HepG2 (cell line): ENCODE measurements at regions not wholly inside any gene's neighbourhood (a gene's known extent, or its start where the extent isn't known, plus 50 kb on each side); places are given as distances from the start of the nearest gene placed in this dataset.

Experiments
- ATAC-seq: fragments of 200-7000 bp; cut with Tn5 transposase; 3 replicates; pipeline ENCODE4 v1.9.1; 2020; ENCODE audit warnings: mild to moderate bottlenecking, moderate library complexity
- BruUV-seq: library from RNA; stranded (reverse); fragments of 400-500 nt; replicated peaks from 2 replicates; lab custom pipeline; 2021; lab: Mats Ljungman, UMichigan
- CTCF ChIA-PET: fragments of 300-600 bp; formaldehyde crosslinking; extraction: SDS; loops from one replicate; lab custom pipeline; 2021; ENCODE audit warnings: low total read pairs, inconsistent platforms, low intra/inter-chr PET ratio; lab: Yijun Ruan, JAX
- POLR2A ChIA-PET: fragments of 350-600 bp; sonication (Branson Sonifier 250); formaldehyde crosslinking; loops from one replicate; lab custom pipeline; 2020; ENCODE audit warnings: antibody characterized with exemption, inconsistent platforms; lab: Yijun Ruan, JAX
- DNase-seq: peaks from one replicate; pipeline ENCODE4 v3.0.0-alpha.2; 2015; ENCODE audit warnings: low spot score
- FAIRE-seq: peaks from 3 replicates; lab custom pipeline; 2011; peaks lifted over from hg19 to GRCh38; lab: Jason Lieb, UNC
- H2AFZ ChIP-seq: one replicate; pipeline ENCODE4 v1.6.1; 2011; ENCODE audit warnings: low read length, inconsistent platforms
- H3K27ac ChIP-seq: fragments of 300-600 bp; 3 replicates; pipeline ENCODE4 v1.8.0; 2011; ENCODE audit warnings: mixed run types, mild to moderate bottlenecking, mixed read lengths, low read length, inconsistent platforms; ENCODE audit not compliant: insufficient read depth; ENCODE audit errors: extremely low read length
- H3K27me3 ChIP-seq, 2 experiments: fragments of 200-600 bp in 1 of 2; 2 replicates in 1 of 2; 3 replicates in 1 of 2; pipeline versions ENCODE4 v1.6.0 to v1.8.0; 2011; ENCODE audit warnings: low read length in 2 of 2, mild to moderate bottlenecking in 2 of 2, moderate library complexity in 2 of 2, inconsistent platforms in 1 of 2; ENCODE audit not compliant: insufficient read depth in 2 of 2, control insufficient read depth in 1 of 2
- H3K36me3 ChIP-seq, 2 experiments: fragments of 200-600 bp in 1 of 2; replicated peaks in 1 of 2; 2 replicates in 1 of 2; 3 replicates in 1 of 2; pipeline versions ENCODE4 v1.5.1 to v1.8.0; 2011; ENCODE audit warnings: low read length in 2 of 2, inconsistent platforms in 1 of 2; ENCODE audit not compliant: insufficient read depth in 2 of 2, control insufficient read depth in 1 of 2
- H3K4me1 ChIP-seq: 2 replicates; pipeline ENCODE4 v1.5.1; 2012; ENCODE audit warnings: low read length, inconsistent platforms; ENCODE audit not compliant: insufficient read depth
- H3K4me2 ChIP-seq: 2 replicates; pipeline ENCODE4 v1.6.0; 2011; ENCODE audit warnings: low read depth, low read length, inconsistent platforms
- H3K4me3 ChIP-seq, 3 experiments: fragments of 200-600 bp in 1 of 3; sonication (generic), shearing (Covaris generic) in 1 of 3; replicated peaks in 1 of 3; 2 replicates each; pipeline ENCODE4 v1.5.1; 2011 to 2016; ENCODE audit warnings: low read length in 3 of 3, inconsistent platforms in 2 of 3, low read depth in 2 of 3, mild to moderate bottlenecking in 2 of 3, control low read depth in 1 of 3, mixed read lengths in 1 of 3; ENCODE audit not compliant: insufficient read depth in 1 of 3
- H3K79me2 ChIP-seq: one replicate; pipeline ENCODE4 v1.6.1; 2011; ENCODE audit warnings: low read length, inconsistent platforms; ENCODE audit not compliant: insufficient read depth
- H3K9ac ChIP-seq: 2 replicates; pipeline ENCODE4 v1.6.0; 2011; ENCODE audit warnings: mild to moderate bottlenecking, low read depth, low read length, inconsistent platforms; ENCODE audit not compliant: insufficient read depth
- H3K9me3 ChIP-seq: 2 replicates; pipeline ENCODE4 v1.5.1; 2012; ENCODE audit warnings: mild to moderate bottlenecking, low read length
- H4K20me1 ChIP-seq: 2 replicates; pipeline ENCODE4 v1.6.0; 2011; ENCODE audit warnings: inconsistent platforms, mild to moderate bottlenecking, low read length, moderate library complexity; ENCODE audit not compliant: insufficient read depth
- HNF1A ChIP-seq, 2 experiments: sonication (generic) in 1 of 2; formaldehyde crosslinking in 1 of 2; IDR thresholded peaks; 2 replicates each; pipeline versions ENCODE4 v1.4.0 to v1.6.1; 2016 to 2020; ENCODE audit warnings: borderline replicate concordance in 1 of 2, low read depth in 1 of 2, mild to moderate bottlenecking in 1 of 2, missing genetic modification reagents in 1 of 2
- HOXD1 ChIP-seq: sonication (generic); formaldehyde crosslinking; IDR thresholded peaks from 2 replicates; pipeline ENCODE4 v1.5.0; 2020; ENCODE audit warnings: missing genetic modification reagents
- PAXIP1 ChIP-seq: sonication (generic); formaldehyde crosslinking; conservative IDR thresholded peaks from 2 replicates; pipeline ENCODE4 v1.4.0; 2020; ENCODE audit warnings: mild to moderate bottlenecking, missing genetic modification reagents, moderate library complexity
- PHF21A ChIP-seq: sonication (generic); formaldehyde crosslinking; IDR thresholded peaks from 2 replicates; pipeline ENCODE4 v1.5.0; 2020; ENCODE audit warnings: mild to moderate bottlenecking, missing genetic modification reagents
- ZNF205 ChIP-seq: IDR thresholded peaks from 2 replicates; pipeline ENCODE4 v1.6.1; 2018; ENCODE audit warnings: missing biosample characterization, missing genetic modification reagents
- WGBS: methylation state at CpG from one replicate; pipeline ENCODE4 v1.1.6; 2017; ENCODE audit warnings: low lambda C conversion rate; 5-methylcytosine and 5-hydroxymethylcytosine counted together
- in situ Hi-C: cut with HindIII; loops from 2 replicates; pipeline ENCODE4 v1.10.0; 2017; ENCODE audit warnings: low pct_unique_long_range_greater_than_20kb; ENCODE audit not compliant: extremely low pct_ligation_motif_present
- intact Hi-C: fragments of 100-400 bp; cut with micrococcal nuclease; formaldehyde crosslinking; loops from one replicate; pipeline ENCODE4 v1.10.0; 2022; ENCODE audit not compliant: unreplicated experiment

GRCh38 chr6:113397236-113397635, 459.9 kb upstream of the MARCKS start:
- no TSS peak for BruUV-seq
- no peaks in the 10 kb centered on the region for H3K9me3 ChIP-seq
- no peaks in the 10 kb centered on the region for H3K4me1 ChIP-seq
- no peak for FAIRE-seq
- no peak for DNase-seq
- H3K79me2 ChIP-seq, result no peaks in the 10 kb centered on the region
- 65% methylated on average over 3 of the region's 3 CpGs for WGBS
- intact Hi-C loops, result no loop called here
- no peak overlapping the region for H2AFZ ChIP-seq
- no peaks in the 10 kb centered on the region for H3K36me3 ChIP-seq
- no peak overlapping the region for H3K9ac ChIP-seq
- no peak overlapping the region for H3K27ac ChIP-seq
- H3K27me3 ChIP-seq, result no peaks in the 10 kb centered on the region; a peak in 1 of 5 replicates
- in situ Hi-C loops, result no loop called here
- TF ChIP-seq HNF1A (IDR thresholded peaks at IDR 0.05; ENCODE audit: low read depth) (no peak), HNF1A (CRISPR knock-in tag; IDR thresholded peaks at IDR 0.05; ENCODE audit: borderline replicate concordance) (no peak), ZNF205 (no peak), HOXD1 (CRISPR knock-in tag) (no peak), PHF21A (CRISPR knock-in tag) (no peak), PAXIP1 (CRISPR knock-in tag) (no peak)
- ChIA-PET CTCF (no interaction called here), POLR2A (no interaction called here)
- no peaks in the 10 kb centered on the region for H4K20me1 ChIP-seq
- H3K4me2 ChIP-seq, result no peak overlapping the region
- ATAC-seq, result no peak
- H3K4me3 ChIP-seq, result no peak overlapping the region
